ENCODE measurements at regions not wholly inside any gene's neighbourhood (a gene's known extent, or its start where the extent isn't known, plus 50 kb on each side); places are given as distances from the start of the nearest gene placed in this dataset.
"Not testable (repeated sequence)": the region's sequence is repeated elsewhere in the genome, so short reads cannot be mapped to it uniquely, and the experiment has no call there.

DNA sequence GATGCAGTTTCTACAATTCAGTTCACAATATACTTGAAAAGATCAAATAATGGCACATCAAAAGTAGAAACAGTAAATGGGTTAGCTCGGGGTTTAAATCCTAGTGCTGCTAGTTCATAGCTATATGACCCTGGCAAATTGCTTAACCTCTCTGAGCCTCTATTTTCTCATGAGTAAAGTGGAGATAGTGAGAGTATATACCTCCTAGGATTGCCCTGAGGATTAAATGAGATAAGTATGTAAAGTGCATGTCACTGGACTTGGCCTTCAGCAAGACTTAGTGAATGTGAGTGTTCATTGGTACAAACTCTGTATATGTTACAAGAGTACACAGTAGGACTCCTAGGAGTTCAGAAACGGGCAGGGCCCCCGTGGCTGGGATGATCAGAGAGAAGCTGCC, 248.3 kb downstream of the DLEU7 start:
- no peak for DNase-seq (ENCODE audit: low read depth, low spot score)
- no peak overlapping the region for H3K27ac ChIP-seq

DNA sequence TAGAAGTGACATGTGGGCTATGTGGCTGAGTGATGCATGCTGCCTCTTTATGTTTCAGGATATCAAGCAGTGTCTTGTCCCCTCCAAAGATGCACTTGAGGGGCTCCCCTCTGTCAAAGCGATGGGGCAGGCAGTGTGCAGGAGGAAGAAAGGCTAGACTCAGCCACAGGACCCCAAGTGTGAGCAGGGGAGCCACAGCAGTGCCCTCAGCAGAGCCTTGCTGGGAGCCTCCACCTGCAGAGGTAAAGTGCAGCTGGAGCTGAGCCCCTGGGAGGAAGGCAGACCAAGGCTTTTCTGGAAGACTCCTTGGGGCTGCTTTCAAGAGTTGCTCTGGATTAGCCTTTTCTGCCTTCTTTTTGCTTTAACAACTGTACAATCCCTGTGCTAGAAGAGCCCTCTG, 247.3 kb downstream of the DLEU7 start:
- DNase-seq (ENCODE audit: low read depth, low spot score): no peak
- H3K27ac ChIP-seq: no peak overlapping the region

DNA sequence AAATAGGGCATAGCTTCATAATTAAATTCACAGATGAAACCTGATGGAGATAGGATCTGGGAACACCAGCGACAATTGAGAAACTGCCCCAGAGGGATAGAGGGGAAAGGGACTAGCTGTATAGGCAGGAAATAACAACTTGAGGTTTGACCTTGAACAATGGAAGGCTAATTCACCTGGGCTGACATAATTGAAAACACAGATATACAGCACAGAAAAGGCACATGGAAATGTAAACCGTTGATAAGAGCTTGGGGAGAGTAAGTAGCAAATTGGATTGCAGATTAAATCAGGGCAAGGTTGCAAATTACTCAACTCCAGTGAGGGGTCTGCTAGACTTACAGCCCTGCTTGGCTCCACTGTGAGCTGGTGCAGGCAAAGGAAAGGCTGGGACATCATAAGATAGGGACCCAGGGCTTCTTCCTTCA, 246.7 kb downstream of the DLEU7 start:
- DNase-seq (ENCODE audit: low read depth, low spot score): no peak
- H3K27ac ChIP-seq: no peak overlapping the region

- H3K27ac ChIP-seq: no peak overlapping the region
Measured at GRCh38 chr13:50598338-50598737, 245.2 kb downstream of the DLEU7 start.

GRCh38 chr13:50599046-50599445, 244.4 kb downstream of the DLEU7 start:
- no peak for DNase-seq (ENCODE audit: low read depth, low spot score)
- H3K27ac ChIP-seq: no peak overlapping the region

More at GRCh38 chr13:50598338-50598737, 245.2 kb downstream of the DLEU7 start:
- DNase-seq (ENCODE audit: low read depth, low spot score): no peak

- no peak for DNase-seq (ENCODE audit: low read depth, low spot score)
- H3K27ac ChIP-seq: no peak overlapping the region
Measured at GRCh38 chr13:50599927-50600326, 243.6 kb downstream of the DLEU7 start.

DNA sequence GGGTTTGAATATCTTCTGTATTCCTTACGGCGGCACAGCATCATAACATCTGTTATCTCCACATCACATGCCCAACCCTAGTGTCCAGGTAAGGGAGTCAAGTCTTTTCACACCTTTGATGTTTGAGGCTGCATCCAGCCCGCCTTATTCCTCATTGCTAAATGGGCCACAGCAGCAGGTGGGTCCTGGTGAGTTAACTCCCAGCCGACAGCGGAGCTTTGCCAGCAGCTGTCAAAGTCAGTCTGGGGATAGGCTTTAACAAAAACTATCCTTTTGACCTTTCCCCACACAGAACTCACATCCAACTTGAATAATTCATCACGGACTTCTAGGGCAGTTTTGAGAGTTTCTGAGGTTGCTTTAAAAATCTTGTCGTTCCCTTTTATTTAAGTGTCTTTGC, 235.1 kb downstream of the DLEU7 start:
- H3K27ac ChIP-seq: no peak overlapping the region
- no peak for DNase-seq (ENCODE audit: low read depth, low spot score)

- no peak for DNase-seq (ENCODE audit: low read depth, low spot score)
- no peak overlapping the region for H3K27ac ChIP-seq
Measured at GRCh38 chr13:50609011-50609410, 234.5 kb downstream of the DLEU7 start.

DNA sequence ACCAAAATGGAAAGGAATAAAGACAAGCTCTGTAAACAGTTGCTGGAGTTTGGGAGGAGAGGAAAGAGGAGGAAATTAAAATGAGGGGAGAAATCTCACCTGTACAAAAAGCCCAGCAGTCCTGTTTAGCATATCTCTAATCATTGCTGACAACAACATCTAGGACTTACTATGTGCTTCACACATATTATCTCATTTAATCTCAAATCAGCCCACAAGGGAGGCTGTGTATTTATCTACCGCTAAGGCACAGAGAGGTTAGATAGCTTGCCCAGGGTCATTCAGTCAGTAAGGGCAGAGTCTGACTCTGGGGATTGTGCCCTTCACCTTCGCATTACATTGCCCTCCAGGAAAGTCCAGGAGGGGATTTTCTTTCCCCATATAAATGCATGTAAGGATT, 233.3 kb downstream of the DLEU7 start:
- no peak for DNase-seq (ENCODE audit: low read depth, low spot score)
- no peak overlapping the region for H3K27ac ChIP-seq

DNA sequence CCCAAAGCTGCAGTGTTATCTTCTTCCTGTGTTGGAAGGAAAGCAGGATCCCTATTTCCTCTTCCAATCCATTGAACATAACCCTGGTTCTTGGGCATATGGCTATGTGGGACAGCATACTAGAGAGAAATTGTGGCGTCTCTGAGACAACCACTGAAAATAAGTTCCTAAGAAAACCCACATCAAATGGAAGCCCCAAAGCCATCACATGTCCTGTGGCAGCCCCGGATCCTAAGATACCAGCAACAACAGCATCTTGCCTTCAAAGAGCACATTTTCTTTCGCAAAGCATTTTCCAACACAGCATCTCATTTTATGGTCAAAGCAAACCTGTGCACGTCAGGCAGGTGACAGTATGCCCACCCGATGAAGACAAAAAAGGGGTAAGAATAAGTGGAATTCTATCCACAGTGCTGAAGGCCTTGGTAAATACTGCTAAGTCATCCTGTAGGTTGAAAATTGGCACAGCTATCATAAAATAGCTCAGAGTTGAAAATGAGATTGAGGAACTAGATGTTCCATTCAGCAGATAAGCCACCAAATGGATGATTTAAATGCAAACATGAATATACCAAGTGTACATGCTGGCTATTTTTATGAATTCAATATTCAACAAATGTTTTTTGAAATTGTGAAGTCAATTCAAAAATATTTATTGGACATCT, 232.2 kb downstream of the DLEU7 start:
- no peak overlapping the region for H3K27ac ChIP-seq
- DNase-seq (ENCODE audit: low read depth, low spot score): no peak

DNA sequence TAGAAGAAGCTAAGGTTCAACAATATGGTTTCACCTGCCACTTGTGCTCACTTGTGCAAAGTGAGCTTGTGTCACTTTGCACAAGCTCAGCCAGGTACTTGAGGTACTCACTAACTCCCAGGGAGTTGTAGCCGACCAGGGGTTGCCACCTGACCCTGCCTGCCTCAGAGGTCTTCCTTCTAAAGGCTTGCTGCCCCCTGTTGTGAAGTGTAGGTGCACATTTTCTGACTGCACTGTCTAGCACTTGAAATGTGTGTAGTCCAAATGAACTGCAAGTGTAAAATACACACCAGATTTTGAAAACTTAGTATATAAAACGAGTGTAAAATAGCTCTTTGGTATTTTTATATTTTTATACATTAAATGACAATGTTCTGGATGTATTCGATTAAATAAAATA, 230.8 kb downstream of the DLEU7 start:
- no peak overlapping the region for H3K27ac ChIP-seq
- no peak for DNase-seq (ENCODE audit: low read depth, low spot score)

GRCh38 chr13:50613356-50613831, 230.1 kb downstream of the DLEU7 start:
- DNase-seq (ENCODE audit: low read depth, low spot score): no peak
- no peak overlapping the region for H3K27ac ChIP-seq

- DNase-seq (ENCODE audit: low read depth, low spot score): no peak
- no peak overlapping the region for H3K27ac ChIP-seq
Measured at GRCh38 chr13:50615234-50615633, 228.3 kb downstream of the DLEU7 start.

DNA sequence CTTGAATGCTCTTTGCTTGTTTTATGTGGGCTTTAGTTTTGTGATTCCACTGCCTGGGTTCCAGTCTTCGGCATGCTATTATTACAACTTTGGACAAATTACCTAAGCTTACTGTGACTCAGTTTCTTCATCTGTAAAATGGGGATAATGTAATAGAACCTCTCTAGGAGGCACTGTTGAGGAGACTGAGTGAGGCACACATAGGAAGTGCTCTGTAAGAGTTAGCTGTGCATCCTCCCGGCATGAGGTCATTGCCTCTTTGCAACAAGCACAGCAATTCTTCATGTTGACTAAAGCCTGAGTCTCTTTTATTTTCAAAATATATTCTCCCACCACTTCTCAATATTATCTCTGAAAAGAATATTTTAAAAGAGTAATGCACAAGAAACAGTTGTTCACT, 227.4 kb downstream of the DLEU7 start:
- no peak overlapping the region for H3K27ac ChIP-seq

DNA sequence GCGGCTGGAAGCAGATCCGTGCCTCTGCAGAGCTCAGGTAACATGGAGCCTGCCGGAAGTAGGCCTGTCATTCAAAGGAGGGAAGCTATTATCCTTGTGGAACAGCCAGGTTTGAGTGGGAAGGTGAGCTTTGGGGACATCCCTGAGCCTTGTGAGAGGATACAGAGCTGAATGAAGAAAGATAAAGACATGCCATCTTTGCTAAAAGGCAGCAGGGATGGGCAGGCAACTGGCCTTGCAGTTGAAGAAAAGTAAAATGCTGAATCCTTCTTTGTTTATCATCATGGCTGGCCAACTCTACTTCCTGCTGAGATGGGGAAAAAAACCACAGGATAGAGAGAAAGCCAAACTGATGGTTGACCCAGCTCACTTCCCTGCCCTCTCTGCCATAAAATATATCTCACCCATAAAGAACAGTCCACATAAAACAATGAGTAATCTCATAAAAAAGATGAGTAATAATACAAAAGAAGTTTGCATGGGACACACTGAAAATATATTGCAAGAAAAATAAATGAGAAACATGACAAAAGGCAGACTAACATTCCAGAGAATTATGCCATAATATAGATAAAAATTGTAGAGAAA, 226.3 kb downstream of the DLEU7 start:
- H3K27ac ChIP-seq: peak overlapping the region; percentile 39
- DNase-seq (ENCODE audit: low read depth, low spot score): peak; percentile 60

More for the DNA sequence above, 227.4 kb downstream of the DLEU7 start:
- DNase-seq (ENCODE audit: low read depth, low spot score): no peak

DNA sequence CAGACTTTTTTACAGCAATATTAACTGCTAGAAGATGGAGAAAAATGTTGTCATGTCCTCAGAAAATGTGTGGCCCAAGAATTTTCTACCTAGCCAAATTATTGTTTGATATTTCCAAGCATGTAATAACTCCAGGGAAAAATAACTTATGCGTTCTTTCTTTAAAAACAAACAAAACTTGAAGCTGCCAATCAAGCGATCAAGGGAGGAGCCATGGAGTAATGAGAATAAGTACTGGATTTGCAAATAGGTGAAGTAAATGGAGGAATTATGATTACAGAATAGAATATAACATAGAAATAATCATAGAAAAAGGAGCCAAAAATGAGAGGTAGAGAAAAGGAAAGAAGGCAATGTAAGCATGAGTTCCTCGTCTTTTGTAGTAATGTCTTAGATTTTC, 225.3 kb downstream of the DLEU7 start:
- no peak for DNase-seq (ENCODE audit: low read depth, low spot score)
- H3K27ac ChIP-seq: no peak overlapping the region

DNA sequence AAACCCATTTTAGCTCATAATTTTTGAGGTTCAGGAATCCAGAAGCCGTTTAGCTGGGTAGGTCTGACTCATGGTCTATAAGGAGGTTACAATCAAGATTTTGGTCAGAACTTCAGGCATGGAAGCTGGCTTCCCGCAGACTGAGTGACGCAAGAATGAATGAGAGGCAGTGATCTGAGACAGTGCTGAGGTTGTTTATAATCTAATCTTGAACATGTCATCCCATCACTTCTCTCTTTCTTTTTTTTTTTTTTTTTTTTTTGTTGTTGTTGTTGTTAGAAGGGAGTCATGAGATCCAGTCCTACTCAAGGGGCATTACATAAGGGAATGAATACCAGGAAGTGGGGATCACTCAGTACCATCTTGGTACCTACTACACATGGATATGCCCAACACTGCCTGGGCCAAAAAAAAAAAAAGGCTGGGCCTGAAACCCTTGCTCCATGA, 217.4 kb downstream of the DLEU7 start:
- no peak for DNase-seq (ENCODE audit: low read depth, low spot score)
- H3K27ac ChIP-seq: no peak overlapping the region

GRCh38 chr13:50627111-50627510, 216.4 kb downstream of the DLEU7 start:
- no peak for DNase-seq (ENCODE audit: low read depth, low spot score)
- H3K27ac ChIP-seq: no peak overlapping the region

GRCh38 chr13:50628512-50628911, 215.0 kb downstream of the DLEU7 start:
- H3K27ac ChIP-seq: not testable (repeated sequence)

DNA sequence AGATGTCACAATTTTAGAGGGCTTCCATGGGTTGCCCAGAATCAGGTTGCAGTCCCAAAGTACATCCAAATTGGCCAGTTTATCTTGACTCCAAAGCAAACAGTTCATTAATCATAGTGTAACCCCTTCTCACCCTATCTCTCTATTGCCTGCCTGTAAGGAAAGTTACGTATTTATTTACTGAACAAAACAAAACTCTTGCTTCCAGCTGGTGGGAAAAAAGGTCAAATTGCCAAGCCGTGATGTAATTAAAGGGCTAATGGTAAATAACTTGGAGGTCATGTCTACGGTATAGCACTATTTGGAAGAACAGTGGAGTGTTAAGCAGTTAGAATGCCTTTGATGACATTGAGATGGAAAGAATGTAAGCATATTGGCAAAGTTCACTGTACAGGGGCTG, 214.0 kb downstream of the DLEU7 start:
- no peak overlapping the region for H3K27ac ChIP-seq
- DNase-seq (ENCODE audit: low read depth, low spot score): no peak

More at GRCh38 chr13:50628512-50628911, 215.0 kb downstream of the DLEU7 start:
- not testable (repeated sequence) for DNase-seq (ENCODE audit: low read depth, low spot score)

GRCh38 chr13:50629966-50630365, 213.5 kb downstream of the DLEU7 start:
- H3K27ac ChIP-seq: no peak overlapping the region
- DNase-seq (ENCODE audit: low read depth, low spot score): no peak

GRCh38 chr13:50631041-50631440, 212.5 kb downstream of the DLEU7 start:
- no peak for DNase-seq (ENCODE audit: low read depth, low spot score)
- no peak overlapping the region for H3K27ac ChIP-seq

All from epithelial cell of prostate (primary cell).